GM12874 (cell line): ENCODE measurements at regions not wholly inside any gene's neighbourhood (a gene's known extent, or its start where the extent isn't known, plus 50 kb on each side); places are given as distances from the start of the nearest gene placed in this dataset.

ENCODE experiments used
- TF ChIP-seq, protein P1 (sequence below): IDR thresholded peaks from 2 replicates; pipeline ENCODE4 v1.5.1; 2011; ENCODE audit warnings: low read depth, mild to moderate bottlenecking, control low read depth, low read length, moderate library complexity; ENCODE audit not compliant: insufficient read depth

DNA sequence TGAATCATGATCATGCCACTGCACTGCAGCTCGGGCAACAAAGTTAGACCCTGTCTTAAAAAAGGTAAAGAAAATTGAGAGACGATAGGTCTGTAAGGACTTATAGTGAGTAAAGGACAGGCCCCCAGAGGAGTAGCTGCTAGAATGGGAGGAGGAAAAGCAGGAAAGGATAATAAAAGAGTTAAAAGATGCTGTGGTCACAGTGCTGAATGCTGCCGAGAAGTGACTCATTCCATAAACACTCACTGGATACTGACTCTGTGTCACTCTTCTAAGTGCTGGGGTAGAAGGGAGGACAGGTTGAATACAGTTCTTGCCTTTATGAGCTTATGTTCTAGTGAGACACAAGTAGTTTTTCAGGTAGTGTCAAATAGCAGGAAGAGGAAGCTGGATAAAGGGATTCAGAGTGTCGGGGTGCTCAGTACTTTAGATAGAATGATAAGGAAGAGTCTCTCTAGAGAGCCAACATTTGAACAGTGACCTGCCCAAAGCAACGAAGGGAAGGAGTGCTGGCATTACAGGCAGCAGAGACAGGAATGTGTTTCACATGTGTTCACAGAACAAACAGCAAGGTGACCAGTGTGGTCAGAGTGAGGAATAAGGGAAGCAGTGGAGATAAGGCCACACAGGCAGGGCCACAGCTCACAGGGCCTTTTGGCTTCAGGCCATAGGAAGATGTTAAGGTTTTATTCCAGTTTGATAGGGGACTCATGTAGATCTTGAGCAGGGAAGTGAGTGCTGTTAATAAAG lies 1240.5 kb downstream of the UQCRFS1 start:
- TF ChIP-seq, protein P1, sequence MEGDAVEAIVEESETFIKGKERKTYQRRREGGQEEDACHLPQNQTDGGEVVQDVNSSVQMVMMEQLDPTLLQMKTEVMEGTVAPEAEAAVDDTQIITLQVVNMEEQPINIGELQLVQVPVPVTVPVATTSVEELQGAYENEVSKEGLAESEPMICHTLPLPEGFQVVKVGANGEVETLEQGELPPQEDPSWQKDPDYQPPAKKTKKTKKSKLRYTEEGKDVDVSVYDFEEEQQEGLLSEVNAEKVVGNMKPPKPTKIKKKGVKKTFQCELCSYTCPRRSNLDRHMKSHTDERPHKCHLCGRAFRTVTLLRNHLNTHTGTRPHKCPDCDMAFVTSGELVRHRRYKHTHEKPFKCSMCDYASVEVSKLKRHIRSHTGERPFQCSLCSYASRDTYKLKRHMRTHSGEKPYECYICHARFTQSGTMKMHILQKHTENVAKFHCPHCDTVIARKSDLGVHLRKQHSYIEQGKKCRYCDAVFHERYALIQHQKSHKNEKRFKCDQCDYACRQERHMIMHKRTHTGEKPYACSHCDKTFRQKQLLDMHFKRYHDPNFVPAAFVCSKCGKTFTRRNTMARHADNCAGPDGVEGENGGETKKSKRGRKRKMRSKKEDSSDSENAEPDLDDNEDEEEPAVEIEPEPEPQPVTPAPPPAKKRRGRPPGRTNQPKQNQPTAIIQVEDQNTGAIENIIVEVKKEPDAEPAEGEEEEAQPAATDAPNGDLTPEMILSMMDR, result no peak

GRCh38 chr19:27971869-27972268 lies 1241.1 kb downstream of the UQCRFS1 start:
- TF ChIP-seq, protein P1, result no peak

DNA sequence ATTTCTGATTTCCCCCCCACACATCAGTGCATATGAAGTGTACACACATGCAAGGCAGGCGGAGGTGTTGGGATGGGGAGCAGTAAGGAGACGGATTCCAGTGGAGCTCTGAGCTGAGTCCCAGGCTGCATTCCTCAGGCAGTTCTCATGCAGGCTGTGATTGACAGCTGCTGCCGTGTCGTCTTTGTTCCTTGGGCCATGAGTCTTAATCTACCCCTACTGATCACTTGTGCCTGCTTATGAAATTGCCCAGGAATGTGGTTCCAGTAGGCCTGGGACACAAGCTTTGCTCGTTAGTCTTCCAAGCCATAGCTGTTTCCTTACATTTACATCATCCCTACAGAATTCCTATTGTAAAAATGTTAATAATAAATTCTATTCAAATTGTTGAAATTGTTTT lies 1241.9 kb downstream of the UQCRFS1 start:
- TF ChIP-seq, protein P1, result no peak

DNA sequence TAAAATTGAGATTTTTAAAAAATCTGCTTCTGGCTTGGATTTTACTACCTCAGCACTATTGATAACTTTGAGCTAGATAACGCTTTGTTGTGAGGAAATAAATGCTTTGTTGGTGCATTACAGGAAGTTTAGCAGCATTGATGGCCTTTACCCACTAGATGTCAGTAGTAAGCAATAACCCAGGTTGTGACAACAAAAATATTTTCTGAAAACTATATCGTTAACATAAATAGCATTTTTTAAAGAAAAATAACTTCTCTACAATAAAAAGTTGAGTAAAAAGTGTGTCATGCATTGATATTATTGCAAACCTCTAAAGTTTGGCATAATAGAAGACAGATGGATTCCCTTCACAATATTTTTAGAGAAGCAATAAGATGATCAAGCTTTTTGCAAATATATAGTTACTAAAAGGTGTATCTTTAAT lies 1246.5 kb downstream of the UQCRFS1 start:
- TF ChIP-seq, protein P1, result peak; percentile 50

- TF ChIP-seq, protein P1, result no peak
These were observed 1248.8 kb downstream of the UQCRFS1 start for GRCh38 chr19:27964185-27964584.

DNA sequence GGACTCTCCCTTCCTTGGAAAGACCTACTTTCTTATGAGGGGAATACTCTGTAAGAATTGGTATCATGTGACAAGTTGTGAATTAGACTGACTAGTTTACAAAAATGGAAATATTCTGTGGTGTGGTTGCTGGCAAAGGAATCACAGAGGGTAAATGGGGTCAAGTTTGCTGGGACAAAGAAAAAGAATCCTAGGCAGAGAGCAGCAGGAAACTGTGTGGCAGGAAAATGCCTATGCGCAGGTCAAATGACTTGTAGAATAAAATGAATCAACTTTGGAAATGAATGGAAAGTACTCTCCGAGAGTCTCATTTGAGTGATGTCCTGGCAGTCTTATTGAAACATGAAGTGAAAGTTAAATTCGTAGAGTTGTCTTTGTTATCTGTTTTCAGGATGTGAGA lies 1250.7 kb downstream of the UQCRFS1 start:
- TF ChIP-seq, protein P1, result no peak

DNA sequence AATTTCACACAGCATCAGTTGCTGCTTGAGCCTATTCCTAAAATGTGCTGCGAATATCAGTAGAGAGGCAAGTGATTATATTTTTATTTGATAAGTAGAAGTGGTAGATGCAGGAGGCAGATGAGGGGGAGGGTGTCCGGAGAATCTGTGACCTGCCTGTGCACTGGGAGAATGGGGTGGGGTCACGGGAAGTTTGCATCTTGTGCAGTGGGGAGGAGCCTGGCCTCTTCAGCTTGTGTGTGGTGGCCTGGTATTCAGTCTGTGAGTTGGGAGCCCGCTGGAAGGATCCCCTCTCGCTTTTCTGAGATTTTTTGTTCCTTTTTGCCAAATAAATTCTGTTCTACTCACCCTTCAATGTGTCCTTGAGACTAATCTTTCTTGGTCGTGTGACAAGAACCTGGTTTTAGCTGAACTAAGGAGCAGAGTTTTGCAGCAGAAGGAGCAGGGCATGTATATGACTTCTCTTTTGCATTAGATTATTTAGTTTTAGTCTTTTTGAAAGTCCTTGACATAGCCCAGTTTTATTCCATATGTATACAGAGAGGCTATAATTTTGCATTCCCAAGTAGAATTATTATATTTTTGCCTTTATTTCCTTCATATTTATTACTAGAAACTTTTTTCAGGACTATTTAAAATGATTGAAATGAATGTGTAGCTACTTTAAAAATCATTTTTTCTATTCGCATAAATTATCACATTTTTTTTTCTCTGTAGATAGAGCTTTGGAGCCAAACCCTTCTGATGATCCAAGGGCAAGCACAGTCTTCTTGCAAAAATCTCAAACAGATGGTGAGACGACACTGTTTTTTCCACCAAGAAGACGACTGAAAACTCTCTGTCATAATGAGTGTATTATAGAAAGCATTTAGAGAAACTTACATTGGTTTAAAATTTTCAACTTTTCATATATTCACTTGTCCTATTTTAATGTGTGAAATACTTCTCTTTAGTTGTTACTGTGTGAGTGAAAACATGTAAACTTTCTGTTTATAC lies 1257.2 kb downstream of the UQCRFS1 start:
- TF ChIP-seq, protein P1, result no peak
